HCT116 (cell line): ENCODE measurements at regions not wholly inside any gene's neighbourhood (a gene's known extent, or its start where the extent isn't known, plus 50 kb on each side); places are given as distances from the start of the nearest gene placed in this dataset.
"Not testable (repeated sequence)": the region's sequence is repeated elsewhere in the genome, so short reads cannot be mapped to it uniquely, and the experiment has no call there.

Experiments used
- ATAC-seq: fragments of 200-7000 bp; cut with Tn5 transposase; 2 replicates; pipeline ENCODE4 v1.9.1; 2020; ENCODE audit warnings: mild to moderate bottlenecking, moderate library complexity
- BruUV-seq: library from RNA; stranded (reverse); fragments of 400-500 nt; replicated peaks from 2 replicates; lab custom pipeline; 2021; lab: Mats Ljungman, UMichigan
- CTCF ChIA-PET: fragments of 300-600 bp; sonication (Branson Sonifier 250); formaldehyde crosslinking; loops from one replicate; lab custom pipeline; 2021; ENCODE audit warnings: antibody characterized with exemption; lab: Charles Lee
- POLR2A ChIA-PET: fragments of 300-600, 350-600 bp; sonication (Branson Sonifier 250); formaldehyde crosslinking; loops from one replicate; lab custom pipeline; 2021; ENCODE audit warnings: antibody characterized with exemption; lab: Charles Lee
- RAD21 ChIA-PET, 2 experiments: fragments of 300-600 bp; sonication (Branson Sonifier 250); formaldehyde crosslinking; loops; one replicate each; lab custom pipeline; 2023; ENCODE audit warnings: low total read pairs in 2 of 2; ENCODE audit not compliant: uncharacterized antibody in 2 of 2, unreplicated experiment in 2 of 2, low non-redundant PET in 1 of 2; lab: Charles Lee
- DNase-seq: peaks from one replicate; pipeline ENCODE4 v3.0.0-alpha.2; 2010; ENCODE audit warnings: low read depth, low spot score
- H2AFZ ChIP-seq: fragments of 200-600 bp; shearing (Covaris generic), sonication (generic); 2 replicates; pipeline ENCODE4 v1.6.1; 2017; ENCODE audit warnings: low read depth, mixed run types, mixed read lengths, antibody characterized with exemption, low read length; ENCODE audit not compliant: poor library complexity, severe bottlenecking
- H3K27ac ChIP-seq: 2 replicates; pipeline ENCODE4 v1.5.1; 2012; ENCODE audit warnings: low read depth, low read length
- H3K27me3 ChIP-seq: fragments of 200-600 bp; sonication (generic); 2 replicates; pipeline ENCODE4 v1.6.1; 2016; ENCODE audit warnings: mixed run types, low read length, mixed read lengths; ENCODE audit not compliant: insufficient read depth
- H3K36me3 ChIP-seq, 2 experiments: fragments of 200-500 bp in 1 of 2; fragments of 200-600 bp in 1 of 2; sonication (Bioruptor generic) in 1 of 2; sonication (generic) in 1 of 2; 2 replicates each; pipeline versions ENCODE4 v1.5.1 to v1.6.1; 2014 to 2016; ENCODE audit warnings: low read length in 2 of 2, inconsistent platforms in 1 of 2, mixed read lengths in 1 of 2, mixed run types in 1 of 2; ENCODE audit not compliant: insufficient read depth in 2 of 2, control insufficient read depth in 1 of 2
- H3K4me1 ChIP-seq, 2 experiments: fragments of 200-600 bp in 1 of 2; sonication (generic) in 1 of 2; 2 replicates each; pipeline versions ENCODE4 v1.5.1 to v1.6.1; 2012 to 2017; ENCODE audit warnings: low read length in 2 of 2, inconsistent platforms in 1 of 2, mild to moderate bottlenecking in 1 of 2, mixed read lengths in 1 of 2, mixed run types in 1 of 2, moderate library complexity in 1 of 2; ENCODE audit not compliant: insufficient read depth in 2 of 2, control insufficient read depth in 1 of 2
- H3K4me2 ChIP-seq: fragments of 200-600 bp; sonication (generic); 2 replicates; pipeline ENCODE4 v1.6.1; 2017; ENCODE audit warnings: mixed run types, low read length, mixed read lengths
- H3K4me3 ChIP-seq, 2 experiments: fragments of 200-600 bp in 1 of 2; sonication (generic) in 1 of 2; replicated peaks in 1 of 2; 2 replicates each; pipeline ENCODE4 v1.5.1; 2011 to 2016; ENCODE audit warnings: low read length in 2 of 2, control low read depth in 1 of 2, low read depth in 1 of 2, mild to moderate bottlenecking in 1 of 2, mixed read lengths in 1 of 2, mixed run types in 1 of 2
- H3K79me2 ChIP-seq: fragments of 200-600 bp; sonication (generic); 2 replicates; pipeline ENCODE4 v1.6.1; 2017; ENCODE audit warnings: mild to moderate bottlenecking, mixed run types, low read length, moderate library complexity, mixed read lengths; ENCODE audit not compliant: insufficient read depth
- H3K9ac ChIP-seq: fragments of 200-600 bp; sonication (generic); 2 replicates; pipeline ENCODE4 v1.6.1; 2016; ENCODE audit warnings: low read length, mixed read lengths
- H3K9me2 ChIP-seq: fragments of 200-600 bp; sonication (generic), shearing (Covaris generic); 2 replicates; pipeline ENCODE4 v1.6.1; 2017; ENCODE audit warnings: mixed run types, mild to moderate bottlenecking, moderate library complexity; ENCODE audit not compliant: insufficient read depth
- H3K9me3 ChIP-seq, 2 experiments: fragments of 200-500 bp in 1 of 2; fragments of 200-600 bp in 1 of 2; sonication (Bioruptor generic) in 1 of 2; sonication (generic) in 1 of 2; 2 replicates each; pipeline ENCODE4 v1.6.1; 2014 to 2017; ENCODE audit warnings: low read length in 2 of 2, mixed read lengths in 2 of 2, inconsistent platforms in 1 of 2, low read depth in 1 of 2, mild to moderate bottlenecking in 1 of 2, mixed run types in 1 of 2, moderate library complexity in 1 of 2; ENCODE audit not compliant: control insufficient read depth in 1 of 2, insufficient read depth in 1 of 2
- H4K20me1 ChIP-seq: fragments of 200-600 bp; sonication (generic), shearing (Covaris generic); 2 replicates; pipeline ENCODE4 v1.6.1; 2017; ENCODE audit warnings: mixed run types, mild to moderate bottlenecking, moderate library complexity; ENCODE audit not compliant: insufficient read depth
- CBX3 ChIP-seq: IDR thresholded peaks from 2 replicates; pipeline ENCODE4 v1.6.1; 2012; ENCODE audit warnings: low read depth
- EZH2phosphoT487 ChIP-seq: fragments of 200-600 bp; IDR thresholded peaks from 2 replicates; pipeline ENCODE4 v1.6.1; 2018; ENCODE audit warnings: antibody characterized with exemption, borderline replicate concordance
- POLR2AphosphoS5 ChIP-seq: IDR thresholded peaks from 2 replicates; pipeline ENCODE4 v1.6.1; 2011; ENCODE audit warnings: mild to moderate bottlenecking, low read depth, low read length, moderate library complexity
- TCF7L2 ChIP-seq: IDR thresholded peaks from 2 replicates; pipeline ENCODE4 v1.7.0; 2011; ENCODE audit warnings: borderline replicate concordance, inconsistent platforms; ENCODE audit not compliant: insufficient read depth, insufficient read length; ENCODE audit errors: extremely low read depth
- YY1 ChIP-seq: IDR thresholded peaks from 2 replicates; pipeline ENCODE4 v1.6.1; 2011; ENCODE audit warnings: low read length, low read depth, moderate library complexity, mild to moderate bottlenecking; ENCODE audit not compliant: insufficient replicate concordance; ENCODE audit errors: extremely low read depth
- intact Hi-C: fragments of 100-400 bp; cut with micrococcal nuclease; formaldehyde crosslinking; loops from 2 replicates; pipeline ENCODE4 v1.10.0; 2022
- TF ChIP-seq, protein P1 (sequence below): IDR thresholded peaks from 2 replicates; pipeline ENCODE4 v1.6.1; 2012
- TF ChIP-seq, protein P2 (sequence below), 3 experiments: fragments of 200-600 bp in 1 of 3; sonication (generic) in 1 of 3; IDR thresholded peaks in 2 of 3; conservative IDR thresholded peaks in 1 of 3; 2 replicates each; pipeline ENCODE4 v1.5.1; 2012 to 2017; ENCODE audit warnings: low read depth in 2 of 3, low read length in 2 of 3, antibody characterized with exemption in 1 of 3, borderline replicate concordance in 1 of 3, control low read depth in 1 of 3, mild to moderate bottlenecking in 1 of 3, mixed read lengths in 1 of 3, mixed run types in 1 of 3, moderate library complexity in 1 of 3; ENCODE audit not compliant: insufficient read depth in 1 of 3
- TF ChIP-seq, protein P3 (sequence below): IDR thresholded peaks from 2 replicates; pipeline ENCODE4 v1.6.1; 2012; ENCODE audit warnings: low read depth
- TF ChIP-seq, protein P4 (sequence below): IDR thresholded peaks from 2 replicates; pipeline ENCODE4 v1.6.1; 2012

DNA sequence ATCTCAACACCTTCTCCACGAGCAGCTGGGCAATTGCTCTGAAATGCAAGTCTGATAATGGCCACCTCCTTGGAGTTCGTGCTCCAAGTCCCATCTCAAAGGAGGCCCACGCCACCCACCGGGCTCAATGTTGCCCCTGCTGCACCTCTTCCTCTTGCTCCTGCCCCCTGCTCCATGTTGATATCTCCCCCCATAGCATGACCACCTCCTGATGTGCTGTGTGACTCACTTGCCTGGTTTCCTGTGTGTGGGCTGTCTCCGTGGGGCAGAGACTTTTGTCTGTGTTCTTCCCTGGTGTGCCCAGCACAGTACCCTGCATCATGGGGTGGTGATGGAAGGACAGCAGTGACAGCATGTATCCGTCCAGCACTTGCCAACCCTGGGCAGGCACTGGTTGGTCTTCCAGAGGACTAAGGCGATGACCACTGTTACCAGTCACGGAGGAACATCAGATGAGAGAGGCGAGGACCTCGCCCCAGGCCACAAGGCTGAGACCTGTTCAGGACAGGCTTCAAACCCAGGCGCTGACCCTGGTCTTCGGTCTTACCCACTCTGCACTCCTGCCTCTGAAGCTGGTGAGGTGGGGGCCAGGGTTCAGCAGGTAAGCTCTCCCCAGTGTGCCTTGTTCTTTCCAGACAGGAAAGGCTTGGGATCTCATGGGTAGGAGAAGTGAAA lies 104.6 kb upstream of the LRPAP1 start:
- TF ChIP-seq, protein P1, sequence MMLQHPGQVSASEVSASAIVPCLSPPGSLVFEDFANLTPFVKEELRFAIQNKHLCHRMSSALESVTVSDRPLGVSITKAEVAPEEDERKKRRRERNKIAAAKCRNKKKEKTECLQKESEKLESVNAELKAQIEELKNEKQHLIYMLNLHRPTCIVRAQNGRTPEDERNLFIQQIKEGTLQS, result no peak
- TF ChIP-seq EZH2phosphoT487, result no peak
- no peak for TF ChIP-seq CBX3
- TF ChIP-seq, protein P2, sequence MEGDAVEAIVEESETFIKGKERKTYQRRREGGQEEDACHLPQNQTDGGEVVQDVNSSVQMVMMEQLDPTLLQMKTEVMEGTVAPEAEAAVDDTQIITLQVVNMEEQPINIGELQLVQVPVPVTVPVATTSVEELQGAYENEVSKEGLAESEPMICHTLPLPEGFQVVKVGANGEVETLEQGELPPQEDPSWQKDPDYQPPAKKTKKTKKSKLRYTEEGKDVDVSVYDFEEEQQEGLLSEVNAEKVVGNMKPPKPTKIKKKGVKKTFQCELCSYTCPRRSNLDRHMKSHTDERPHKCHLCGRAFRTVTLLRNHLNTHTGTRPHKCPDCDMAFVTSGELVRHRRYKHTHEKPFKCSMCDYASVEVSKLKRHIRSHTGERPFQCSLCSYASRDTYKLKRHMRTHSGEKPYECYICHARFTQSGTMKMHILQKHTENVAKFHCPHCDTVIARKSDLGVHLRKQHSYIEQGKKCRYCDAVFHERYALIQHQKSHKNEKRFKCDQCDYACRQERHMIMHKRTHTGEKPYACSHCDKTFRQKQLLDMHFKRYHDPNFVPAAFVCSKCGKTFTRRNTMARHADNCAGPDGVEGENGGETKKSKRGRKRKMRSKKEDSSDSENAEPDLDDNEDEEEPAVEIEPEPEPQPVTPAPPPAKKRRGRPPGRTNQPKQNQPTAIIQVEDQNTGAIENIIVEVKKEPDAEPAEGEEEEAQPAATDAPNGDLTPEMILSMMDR (IDR thresholded peaks at IDR 0.05 in 2 of 3, conservative IDR thresholded peaks at IDR 0.05 in 1 of 3; ENCODE audit: borderline replicate concordance in 1 of 3, insufficient read depth in 1 of 3, low read depth in 2 of 3, low read length in 2 of 3), result no peak
- TF ChIP-seq TCF7L2, result no peak
- TF ChIP-seq, protein P3, sequence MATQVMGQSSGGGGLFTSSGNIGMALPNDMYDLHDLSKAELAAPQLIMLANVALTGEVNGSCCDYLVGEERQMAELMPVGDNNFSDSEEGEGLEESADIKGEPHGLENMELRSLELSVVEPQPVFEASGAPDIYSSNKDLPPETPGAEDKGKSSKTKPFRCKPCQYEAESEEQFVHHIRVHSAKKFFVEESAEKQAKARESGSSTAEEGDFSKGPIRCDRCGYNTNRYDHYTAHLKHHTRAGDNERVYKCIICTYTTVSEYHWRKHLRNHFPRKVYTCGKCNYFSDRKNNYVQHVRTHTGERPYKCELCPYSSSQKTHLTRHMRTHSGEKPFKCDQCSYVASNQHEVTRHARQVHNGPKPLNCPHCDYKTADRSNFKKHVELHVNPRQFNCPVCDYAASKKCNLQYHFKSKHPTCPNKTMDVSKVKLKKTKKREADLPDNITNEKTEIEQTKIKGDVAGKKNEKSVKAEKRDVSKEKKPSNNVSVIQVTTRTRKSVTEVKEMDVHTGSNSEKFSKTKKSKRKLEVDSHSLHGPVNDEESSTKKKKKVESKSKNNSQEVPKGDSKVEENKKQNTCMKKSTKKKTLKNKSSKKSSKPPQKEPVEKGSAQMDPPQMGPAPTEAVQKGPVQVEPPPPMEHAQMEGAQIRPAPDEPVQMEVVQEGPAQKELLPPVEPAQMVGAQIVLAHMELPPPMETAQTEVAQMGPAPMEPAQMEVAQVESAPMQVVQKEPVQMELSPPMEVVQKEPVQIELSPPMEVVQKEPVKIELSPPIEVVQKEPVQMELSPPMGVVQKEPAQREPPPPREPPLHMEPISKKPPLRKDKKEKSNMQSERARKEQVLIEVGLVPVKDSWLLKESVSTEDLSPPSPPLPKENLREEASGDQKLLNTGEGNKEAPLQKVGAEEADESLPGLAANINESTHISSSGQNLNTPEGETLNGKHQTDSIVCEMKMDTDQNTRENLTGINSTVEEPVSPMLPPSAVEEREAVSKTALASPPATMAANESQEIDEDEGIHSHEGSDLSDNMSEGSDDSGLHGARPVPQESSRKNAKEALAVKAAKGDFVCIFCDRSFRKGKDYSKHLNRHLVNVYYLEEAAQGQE, result no peak
- no peak for TF ChIP-seq POLR2AphosphoS5
- TF ChIP-seq, protein P4, sequence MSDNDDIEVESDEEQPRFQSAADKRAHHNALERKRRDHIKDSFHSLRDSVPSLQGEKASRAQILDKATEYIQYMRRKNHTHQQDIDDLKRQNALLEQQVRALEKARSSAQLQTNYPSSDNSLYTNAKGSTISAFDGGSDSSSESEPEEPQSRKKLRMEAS, result no peak
- no peak for TF ChIP-seq YY1
- TF ChIP-seq, all 23 proteins: peak for 0
- H2AFZ ChIP-seq, result no peak overlapping the region
- H4K20me1 ChIP-seq, result no peaks in the 10 kb centered on the region
- ATAC-seq, result no peak
- intact Hi-C loops, result no loop called here
- ChIA-PET RAD21 (no interaction called here), CTCF (no interaction called here), POLR2A (no interaction called here)
- no peaks in the 10 kb centered on the region for H3K9me2 ChIP-seq
- BruUV-seq, result no TSS peak
- H3K4me2 ChIP-seq, result no peak overlapping the region
- no peaks in the 10 kb centered on the region for H3K27me3 ChIP-seq
- no peak overlapping the region for H3K27ac ChIP-seq
- peaks cover 0 to 6% of the 10 kb centered on the region in 2 experiments; a peak in 1 of 4 replicates for H3K4me1 ChIP-seq
- no peaks in the 10 kb centered on the region for H3K79me2 ChIP-seq
- H3K9ac ChIP-seq, result no peak overlapping the region
- no peak overlapping the region for H3K4me3 ChIP-seq
- DNase-seq, result no peak
- no peaks in the 10 kb centered on the region for H3K9me3 ChIP-seq
- H3K36me3 ChIP-seq, result no peaks in the 10 kb centered on the region

DNA sequence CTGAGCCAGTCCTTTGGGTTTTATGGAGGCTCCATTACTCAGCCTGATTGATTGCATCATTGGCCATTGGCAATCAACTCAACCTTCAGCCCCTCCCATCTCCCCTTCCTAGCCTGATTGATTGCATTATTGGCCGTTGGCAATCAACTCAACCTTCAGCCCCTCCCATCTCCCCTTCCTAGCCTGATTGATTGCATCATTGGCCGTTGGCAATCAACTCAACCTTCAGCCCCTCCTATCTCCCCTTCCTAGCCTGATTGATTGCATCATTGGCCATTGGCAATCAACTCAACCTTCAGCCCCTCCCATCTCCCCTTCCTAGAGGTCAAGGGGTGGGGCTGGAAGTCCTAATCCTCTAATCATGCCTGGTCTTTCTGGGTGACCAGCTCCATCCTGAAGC lies 103.8 kb upstream of the LRPAP1 start:
- H3K79me2 ChIP-seq, H2AFZ ChIP-seq, H3K9me2 ChIP-seq, H3K27ac ChIP-seq, H3K36me3 ChIP-seq, H3K9me3 ChIP-seq, H3K4me2 ChIP-seq, H3K27me3 ChIP-seq, CTCF ChIA-PET, POLR2A ChIA-PET, intact Hi-C loops, H4K20me1 ChIP-seq, H3K4me3 ChIP-seq, ATAC-seq, DNase-seq, H3K4me1 ChIP-seq, BruUV-seq, RAD21 ChIA-PET, H3K9ac ChIP-seq: not testable (repeated sequence)
